ENCODE measurements at regions not wholly inside any gene's neighbourhood (a gene's known extent, or its start where the extent isn't known, plus 50 kb on each side); places are given as distances from the start of the nearest gene placed in this dataset.

DNA sequence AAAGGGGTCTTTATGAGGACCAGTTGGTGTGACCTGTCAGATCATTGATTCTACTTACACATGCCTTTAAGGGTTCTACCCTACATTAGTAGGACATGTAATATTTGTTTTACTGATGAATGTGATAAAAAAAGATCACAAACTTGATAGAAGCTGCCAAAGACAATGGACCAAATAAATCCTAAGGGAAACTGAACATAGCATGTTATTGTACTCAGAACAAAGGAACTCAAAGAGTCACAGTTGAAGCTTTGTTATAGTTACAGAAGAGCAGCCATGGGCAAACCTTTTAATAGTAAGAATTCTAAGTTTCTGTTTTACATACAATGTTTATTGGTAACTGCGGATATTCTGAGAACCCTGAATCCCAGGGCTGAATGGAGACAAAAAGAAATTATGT lies 780.1 kb downstream of the SLITRK6 start:
- intact Hi-C loops (cut with micrococcal nuclease), result no loop called here
- CTCF ChIA-PET, result no interaction called here

GRCh38 chr13:85013006-85013405 lies 786.2 kb downstream of the SLITRK6 start:
- Mint-ChIP-seq H3K9me3 (peaks cover 9% of the 10 kb centered on the region), H3K4me3 (no peak overlapping the region), H3K27ac (no peak overlapping the region), H3K36me3 (ENCODE audit: low read depth) (no peaks in the 10 kb centered on the region), H3K27me3 (ENCODE audit: low read depth) (no peaks in the 10 kb centered on the region), H3K4me1 (ENCODE audit: low read depth) (no peaks in the 10 kb centered on the region)
- DNase-seq, result no peak
- intact Hi-C loops (cut with micrococcal nuclease), result no loop called here
- CTCF ChIA-PET, result no interaction called here

More for the DNA sequence above, 780.1 kb downstream of the SLITRK6 start:
- no peaks in the 10 kb centered on the region for H3K27me3 Mint-ChIP-seq (ENCODE audit: low read depth)
- H3K4me1 Mint-ChIP-seq (ENCODE audit: low read depth), result no peaks in the 10 kb centered on the region
- peaks cover 4% of the 10 kb centered on the region for H3K9me3 Mint-ChIP-seq
- no peak overlapping the region for H3K27ac Mint-ChIP-seq
- DNase-seq, result no peak
- no peak overlapping the region for H3K4me3 Mint-ChIP-seq
- no peaks in the 10 kb centered on the region for H3K36me3 Mint-ChIP-seq (ENCODE audit: low read depth)

GRCh38 chr13:85009447-85009846 lies 789.8 kb downstream of the SLITRK6 start:
- no peaks in the 10 kb centered on the region for H3K36me3 Mint-ChIP-seq (ENCODE audit: low read depth)
- CTCF ChIA-PET, result no interaction called here
- H3K9me3 Mint-ChIP-seq, result peaks cover 9% of the 10 kb centered on the region
- intact Hi-C loops (cut with micrococcal nuclease), result no loop called here
- H3K27me3 Mint-ChIP-seq (ENCODE audit: low read depth), result no peaks in the 10 kb centered on the region
- H3K27ac Mint-ChIP-seq, result no peak overlapping the region
- no peaks in the 10 kb centered on the region for H3K4me1 Mint-ChIP-seq (ENCODE audit: low read depth)
- no peak for DNase-seq
- no peak overlapping the region for H3K4me3 Mint-ChIP-seq

- Mint-ChIP-seq H3K9me3 (peaks cover 2% of the 10 kb centered on the region), H3K36me3 (ENCODE audit: low read depth) (no peaks in the 10 kb centered on the region), H3K4me3 (no peak overlapping the region), H3K27me3 (ENCODE audit: low read depth) (no peaks in the 10 kb centered on the region), H3K4me1 (ENCODE audit: low read depth) (no peaks in the 10 kb centered on the region), H3K27ac (no peak overlapping the region)
- intact Hi-C loops (cut with micrococcal nuclease), result no loop called here
- DNase-seq, result no peak
- CTCF ChIA-PET, result no interaction called here
These were observed 800.0 kb downstream of the SLITRK6 start for GRCh38 chr13:84999252-84999651.

- Mint-ChIP-seq H3K4me3 (no peak overlapping the region), H3K36me3 (ENCODE audit: low read depth) (no peaks in the 10 kb centered on the region), H3K27me3 (ENCODE audit: low read depth) (no peaks in the 10 kb centered on the region), H3K27ac (no peak overlapping the region), H3K9me3 (peaks cover 2% of the 10 kb centered on the region), H3K4me1 (ENCODE audit: low read depth) (no peaks in the 10 kb centered on the region)
- CTCF ChIA-PET, result no interaction called here
- no peak for DNase-seq
- intact Hi-C loops (cut with micrococcal nuclease), result no loop called here
These were observed 800.5 kb downstream of the SLITRK6 start for GRCh38 chr13:84998681-84999080.

GRCh38 chr13:84997858-84998257 lies 801.4 kb downstream of the SLITRK6 start:
- no peak for DNase-seq
- intact Hi-C loops (cut with micrococcal nuclease), result no loop called here
- H3K4me3 Mint-ChIP-seq, result no peak overlapping the region
- peaks cover 2% of the 10 kb centered on the region for H3K9me3 Mint-ChIP-seq
- no peaks in the 10 kb centered on the region for H3K27me3 Mint-ChIP-seq (ENCODE audit: low read depth)
- no peaks in the 10 kb centered on the region for H3K36me3 Mint-ChIP-seq (ENCODE audit: low read depth)
- no peaks in the 10 kb centered on the region for H3K4me1 Mint-ChIP-seq (ENCODE audit: low read depth)
- no peak overlapping the region for H3K27ac Mint-ChIP-seq
- CTCF ChIA-PET, result no interaction called here

- Mint-ChIP-seq H3K4me1 (ENCODE audit: low read depth) (no peaks in the 10 kb centered on the region), H3K27me3 (ENCODE audit: low read depth) (no peaks in the 10 kb centered on the region), H3K27ac (no peak overlapping the region), H3K9me3 (peaks cover 4% of the 10 kb centered on the region), H3K4me3 (no peak overlapping the region), H3K36me3 (ENCODE audit: low read depth) (no peaks in the 10 kb centered on the region)
- CTCF ChIA-PET, result no interaction called here
- intact Hi-C loops (cut with micrococcal nuclease), result no loop called here
- DNase-seq, result no peak
These were observed 804.6 kb downstream of the SLITRK6 start for GRCh38 chr13:84994582-84994981.

DNA sequence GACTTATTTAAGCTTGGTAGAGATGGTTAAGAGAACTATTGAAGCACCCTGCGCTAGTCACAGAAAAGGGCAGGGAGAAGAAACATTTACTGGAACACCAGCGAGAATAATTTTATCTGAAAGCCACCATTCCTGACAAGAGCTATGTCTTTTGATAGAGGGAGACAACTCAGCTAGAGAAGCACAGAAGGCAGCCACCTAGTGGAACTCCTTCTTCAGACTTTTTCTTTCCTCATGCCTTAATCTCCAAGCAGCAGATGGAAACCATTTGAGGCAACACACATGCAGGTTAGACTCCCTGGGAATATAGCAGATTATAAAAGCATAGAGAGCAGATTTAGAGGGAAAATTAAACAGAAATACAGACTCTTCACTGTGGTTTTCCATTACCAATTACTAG lies 813.4 kb downstream of the SLITRK6 start:
- Mint-ChIP-seq H3K27me3 (ENCODE audit: low read depth) (no peaks in the 10 kb centered on the region), H3K36me3 (ENCODE audit: low read depth) (no peaks in the 10 kb centered on the region), H3K4me3 (no peak overlapping the region), H3K27ac (no peak overlapping the region), H3K4me1 (ENCODE audit: low read depth) (no peaks in the 10 kb centered on the region), H3K9me3 (peaks cover 2% of the 10 kb centered on the region)
- no peak for DNase-seq
- CTCF ChIA-PET, result no interaction called here
- intact Hi-C loops (cut with micrococcal nuclease), result no loop called here

GRCh38 chr13:84983321-84983720 lies 815.9 kb downstream of the SLITRK6 start:
- intact Hi-C loops (cut with micrococcal nuclease), result no loop called here
- Mint-ChIP-seq H3K4me3 (no peak overlapping the region), H3K9me3 (no peaks in the 10 kb centered on the region), H3K36me3 (ENCODE audit: low read depth) (no peaks in the 10 kb centered on the region), H3K27ac (no peak overlapping the region), H3K27me3 (ENCODE audit: low read depth) (no peaks in the 10 kb centered on the region), H3K4me1 (ENCODE audit: low read depth) (no peaks in the 10 kb centered on the region)
- DNase-seq, result no peak
- CTCF ChIA-PET, result no interaction called here

DNA sequence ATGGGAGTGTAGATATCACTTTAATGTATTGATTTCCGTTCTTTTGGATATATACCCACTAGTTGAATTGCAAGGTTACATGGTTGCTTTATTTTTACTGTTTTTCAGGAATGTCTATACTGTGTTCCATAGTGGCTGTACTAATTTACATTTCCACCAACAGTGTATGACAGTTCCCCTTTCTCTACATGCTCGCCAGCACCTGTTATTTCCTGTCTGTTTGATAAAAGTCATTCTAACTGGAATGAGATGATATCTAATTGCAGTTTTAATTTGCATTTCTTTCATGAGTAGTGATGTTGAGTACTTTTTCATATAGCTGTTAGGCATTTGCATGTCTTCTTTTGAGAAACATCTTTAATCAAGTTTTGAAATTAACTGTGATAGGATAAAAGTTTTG lies 818.6 kb downstream of the SLITRK6 start:
- CTCF ChIA-PET, result interaction anchor here (0.6 kb wide), 1 partner anchor 1893 kb away, joined by 3 read pairs; no protein-coding TSS in a partner anchor
- H3K36me3 Mint-ChIP-seq (ENCODE audit: low read depth), result no peaks in the 10 kb centered on the region
- H3K27ac Mint-ChIP-seq, result no peak overlapping the region
- intact Hi-C loops (cut with micrococcal nuclease), result no loop called here
- H3K9me3 Mint-ChIP-seq, result no peaks in the 10 kb centered on the region
- H3K4me3 Mint-ChIP-seq, result no peak overlapping the region
- H3K4me1 Mint-ChIP-seq (ENCODE audit: low read depth), result no peaks in the 10 kb centered on the region
- H3K27me3 Mint-ChIP-seq (ENCODE audit: low read depth), result no peaks in the 10 kb centered on the region
- no peak for DNase-seq

DNA sequence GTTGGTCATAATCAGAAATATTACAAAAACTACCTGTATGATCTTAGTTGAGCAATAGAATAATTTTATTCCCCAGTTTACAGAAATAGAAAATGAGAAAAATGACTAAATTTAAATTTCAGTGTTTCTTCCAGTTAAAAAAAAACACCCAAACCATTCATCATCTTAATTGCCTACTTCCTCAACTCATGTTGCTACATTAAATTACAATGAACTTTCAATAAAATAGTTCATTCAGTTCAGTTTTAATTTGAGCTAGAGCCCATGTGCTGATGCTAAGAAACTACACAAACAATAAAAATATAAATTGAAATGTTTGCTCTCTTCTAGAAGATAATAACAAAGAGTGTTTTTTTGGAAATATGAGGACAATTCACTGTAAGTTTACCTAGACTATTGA lies 820.4 kb downstream of the SLITRK6 start:
- CTCF ChIA-PET, result no interaction called here
- Mint-ChIP-seq H3K4me3 (no peak overlapping the region), H3K9me3 (no peaks in the 10 kb centered on the region), H3K27ac (no peak overlapping the region), H3K4me1 (ENCODE audit: low read depth) (no peaks in the 10 kb centered on the region), H3K36me3 (ENCODE audit: low read depth) (no peaks in the 10 kb centered on the region), H3K27me3 (ENCODE audit: low read depth) (no peaks in the 10 kb centered on the region)
- no peak for DNase-seq
- intact Hi-C loops (cut with micrococcal nuclease), result no loop called here

GRCh38 chr13:84973661-84974060 lies 825.6 kb downstream of the SLITRK6 start:
- DNase-seq, result no peak
- intact Hi-C loops (cut with micrococcal nuclease), result no loop called here
- H3K27ac Mint-ChIP-seq, result no peak overlapping the region
- no peaks in the 10 kb centered on the region for H3K36me3 Mint-ChIP-seq (ENCODE audit: low read depth)
- CTCF ChIA-PET, result no interaction called here
- peaks cover 6% of the 10 kb centered on the region for H3K9me3 Mint-ChIP-seq
- no peaks in the 10 kb centered on the region for H3K27me3 Mint-ChIP-seq (ENCODE audit: low read depth)
- no peak overlapping the region for H3K4me3 Mint-ChIP-seq
- H3K4me1 Mint-ChIP-seq (ENCODE audit: low read depth), result no peaks in the 10 kb centered on the region

- no peaks in the 10 kb centered on the region for H3K4me1 Mint-ChIP-seq (ENCODE audit: low read depth)
- H3K27me3 Mint-ChIP-seq (ENCODE audit: low read depth), result no peaks in the 10 kb centered on the region
- H3K36me3 Mint-ChIP-seq (ENCODE audit: low read depth), result no peaks in the 10 kb centered on the region
- intact Hi-C loops (cut with micrococcal nuclease), result no loop called here
- H3K4me3 Mint-ChIP-seq, result no peak overlapping the region
- no peak for DNase-seq
- CTCF ChIA-PET, result no interaction called here
- no peak overlapping the region for H3K27ac Mint-ChIP-seq
- peaks cover 6% of the 10 kb centered on the region for H3K9me3 Mint-ChIP-seq
These were observed 826.3 kb downstream of the SLITRK6 start for GRCh38 chr13:84972907-84973306.

DNA sequence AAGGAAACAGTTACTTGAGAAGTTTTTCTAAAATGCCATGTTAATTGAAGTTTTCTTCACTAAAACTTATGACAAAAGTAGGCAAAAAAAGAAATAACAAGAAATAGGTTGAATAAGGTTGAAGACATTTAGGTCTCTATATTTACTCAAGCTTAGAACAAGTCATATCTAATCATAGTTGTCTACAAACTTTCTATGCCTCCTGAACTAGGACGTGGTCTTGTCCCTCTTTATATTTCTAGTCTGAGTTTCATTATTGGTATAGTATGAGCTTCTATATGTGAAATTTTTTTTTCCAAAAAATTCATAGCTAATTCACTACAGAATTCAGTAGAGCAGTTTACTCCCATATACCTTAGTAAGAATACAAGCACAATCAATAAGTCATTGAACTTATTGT lies 836.4 kb downstream of the SLITRK6 start:
- no peaks in the 10 kb centered on the region for H3K4me1 Mint-ChIP-seq (ENCODE audit: low read depth)
- H3K4me3 Mint-ChIP-seq, result no peak overlapping the region
- H3K27ac Mint-ChIP-seq, result no peak overlapping the region
- H3K27me3 Mint-ChIP-seq (ENCODE audit: low read depth), result no peaks in the 10 kb centered on the region
- no peaks in the 10 kb centered on the region for H3K36me3 Mint-ChIP-seq (ENCODE audit: low read depth)
- intact Hi-C loops (cut with micrococcal nuclease), result no loop called here
- peaks cover 1% of the 10 kb centered on the region for H3K9me3 Mint-ChIP-seq
- CTCF ChIA-PET, result no interaction called here
- DNase-seq, result no peak
